PC-9 (cell line): ENCODE measurements at regions not wholly inside any gene's neighbourhood (a gene's known extent, or its start where the extent isn't known, plus 50 kb on each side); places are given as distances from the start of the nearest gene placed in this dataset.

Experiments
- BruUV-seq: library from RNA; stranded (reverse); fragments of 400-500 nt; replicated peaks from 2 replicates; lab custom pipeline; 2021; lab: Mats Ljungman, UMichigan
- CTCF ChIA-PET: fragments of 300-600 bp; sonication (Branson Sonifier 250); formaldehyde crosslinking; loops from one replicate; lab custom pipeline; 2022; ENCODE audit warnings: antibody characterized with exemption; lab: Charles Lee
- POLR2A ChIA-PET: fragments of 300-600 bp; sonication (Branson Sonifier 250); formaldehyde crosslinking; loops from one replicate; lab custom pipeline; 2022; ENCODE audit warnings: antibody characterized with exemption; ENCODE audit not compliant: unreplicated experiment; lab: Charles Lee
- DNase-seq, 2 experiments: peaks; one replicate each; pipeline versions ENCODE4 v3.0.0 to v3.0.0-alpha.2; 2015 to 2022; ENCODE audit warnings: mixed read lengths in 1 of 2
- H2AFZ ChIP-seq: fragments of 200-600 bp; sonication (generic); 2 replicates; pipeline ENCODE4 v1.8.1; 2017; ENCODE audit warnings: antibody characterized with exemption
- H3F3A ChIP-seq: fragments of 200-600 bp; sonication (generic); 2 replicates; pipeline ENCODE4 v1.8.1; 2017; ENCODE audit warnings: antibody characterized with exemption, mild to moderate bottlenecking, low read depth; ENCODE audit not compliant: insufficient read depth
- H3K27ac ChIP-seq: fragments of 200-600 bp; sonication (generic); 2 replicates; pipeline ENCODE4 v1.6.1; 2016; ENCODE audit warnings: mixed run types
- H3K27me3 ChIP-seq: fragments of 200-600 bp; sonication (generic); 2 replicates; pipeline ENCODE4 v1.6.1; 2016; ENCODE audit warnings: low read depth, mixed run types; ENCODE audit not compliant: insufficient read depth
- H3K36me3 ChIP-seq: fragments of 200-600 bp; sonication (generic); 2 replicates; pipeline ENCODE4 v1.6.1; 2016; ENCODE audit warnings: low read depth, mixed run types
- H3K4me1 ChIP-seq: fragments of 200-600 bp; sonication (generic); replicated peaks from 2 replicates; pipeline ENCODE4 v1.6.1; 2016; ENCODE audit warnings: mixed run types; ENCODE audit not compliant: insufficient read depth
- H3K4me2 ChIP-seq: fragments of 200-600 bp; sonication (generic); 2 replicates; pipeline ENCODE4 v1.6.1; 2017; ENCODE audit warnings: mixed run types
- H3K4me3 ChIP-seq: fragments of 200-600 bp; sonication (generic); 2 replicates; pipeline ENCODE4 v1.6.1; 2016; ENCODE audit warnings: mixed run types
- H3K79me2 ChIP-seq: fragments of 200-600 bp; sonication (generic); 2 replicates; pipeline ENCODE4 v1.6.1; 2017; ENCODE audit warnings: low read depth, mixed run types
- H3K9me2 ChIP-seq: fragments of 200-600 bp; sonication (generic); 2 replicates; pipeline ENCODE4 v1.8.1; 2017; ENCODE audit warnings: mild to moderate bottlenecking; ENCODE audit not compliant: insufficient read depth
- H3K9me3 ChIP-seq: fragments of 200-600 bp; sonication (generic); 2 replicates; pipeline ENCODE4 v1.8.1; 2016; ENCODE audit warnings: low read depth; ENCODE audit not compliant: insufficient read depth
- H4K20me1 ChIP-seq: fragments of 200-600 bp; sonication (generic); 2 replicates; pipeline ENCODE4 v1.8.1; 2017; ENCODE audit not compliant: insufficient read depth
- CTCF ChIP-seq: fragments of 200-600 bp; sonication (generic); conservative IDR thresholded peaks from 2 replicates; pipeline ENCODE4 v1.6.1; 2017; ENCODE audit warnings: mixed run types, antibody characterized with exemption, mild to moderate bottlenecking, moderate library complexity
- EZH2 ChIP-seq: fragments of 200-600 bp; sonication (generic); IDR thresholded peaks from 2 replicates; pipeline ENCODE4 v1.8.0; 2017; ENCODE audit warnings: antibody characterized with exemption, low read depth
- intact Hi-C: fragments of 100-400 bp; cut with micrococcal nuclease; formaldehyde crosslinking; loops from one replicate; pipeline ENCODE4 v1.10.0; 2022; ENCODE audit not compliant: unreplicated experiment

DNA sequence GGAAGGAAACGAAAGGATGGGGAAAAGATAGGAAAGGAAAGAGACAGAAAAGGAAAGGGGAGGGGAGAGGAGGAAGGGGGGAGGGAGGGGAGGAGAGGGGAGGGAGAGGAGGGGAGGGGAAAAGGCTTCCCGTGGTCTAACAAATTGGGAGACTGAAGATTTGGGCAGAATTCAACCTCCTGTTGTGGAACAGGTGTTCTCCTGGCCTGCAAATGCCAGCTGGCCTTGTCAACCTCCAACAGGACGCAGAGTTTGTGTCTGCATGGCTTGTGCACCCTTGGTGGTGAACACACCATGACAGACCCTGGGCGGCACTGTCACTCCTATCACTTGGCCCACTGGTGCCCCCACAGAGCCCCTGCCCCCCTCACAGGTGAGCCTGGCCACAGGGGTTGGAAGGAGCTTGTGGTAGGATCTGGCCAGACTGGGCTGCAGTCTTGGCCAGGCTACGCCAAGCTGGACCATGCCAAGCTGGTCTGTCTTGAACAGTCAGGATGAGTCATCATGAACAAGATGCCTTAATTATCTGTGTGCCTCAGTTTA is 321.6 kb downstream of the BCL11B start:
- Histone ChIP-seq H3K27me3 (peaks cover 19% of the 10 kb centered on the region), H3K27ac (no peak overlapping the region), H3K4me1 (no peaks in the 10 kb centered on the region), H3K9me2 (no peaks in the 10 kb centered on the region), H3K36me3 (no peaks in the 10 kb centered on the region), H2AFZ (no peak overlapping the region), H3K4me2 (no peak overlapping the region), H3K4me3 (no peak overlapping the region), H3K9me3 (no peaks in the 10 kb centered on the region), H4K20me1 (no peaks in the 10 kb centered on the region), H3F3A (no peaks in the 10 kb centered on the region), H3K79me2 (no peaks in the 10 kb centered on the region)
- intact Hi-C loops = no loop called here
- DNase-seq = no peak
- ChIA-PET CTCF (no interaction called here), POLR2A (no interaction called here)
- BruUV-seq = no TSS peak
- TF ChIP-seq CTCF (no peak), EZH2 (no peak)

- Histone ChIP-seq H2AFZ (no peak overlapping the region), H3K9me2 (no peaks in the 10 kb centered on the region), H3K27me3 (peaks cover 18% of the 10 kb centered on the region), H3K4me1 (no peaks in the 10 kb centered on the region), H3F3A (no peaks in the 10 kb centered on the region), H3K36me3 (no peaks in the 10 kb centered on the region), H3K79me2 (no peaks in the 10 kb centered on the region), H3K27ac (no peak overlapping the region), H3K9me3 (no peaks in the 10 kb centered on the region), H3K4me3 (no peak overlapping the region), H3K4me2 (no peak overlapping the region), H4K20me1 (no peaks in the 10 kb centered on the region)
- intact Hi-C loops = no loop called here
- TF ChIP-seq EZH2 = no peak
- no peak for TF ChIP-seq CTCF
- BruUV-seq = no TSS peak
- no peak for DNase-seq
- ChIA-PET POLR2A (no interaction called here), CTCF (no interaction called here)
These were observed 321.0 kb downstream of the BCL11B start for GRCh38 chr14:98951031-98951430.

DNA sequence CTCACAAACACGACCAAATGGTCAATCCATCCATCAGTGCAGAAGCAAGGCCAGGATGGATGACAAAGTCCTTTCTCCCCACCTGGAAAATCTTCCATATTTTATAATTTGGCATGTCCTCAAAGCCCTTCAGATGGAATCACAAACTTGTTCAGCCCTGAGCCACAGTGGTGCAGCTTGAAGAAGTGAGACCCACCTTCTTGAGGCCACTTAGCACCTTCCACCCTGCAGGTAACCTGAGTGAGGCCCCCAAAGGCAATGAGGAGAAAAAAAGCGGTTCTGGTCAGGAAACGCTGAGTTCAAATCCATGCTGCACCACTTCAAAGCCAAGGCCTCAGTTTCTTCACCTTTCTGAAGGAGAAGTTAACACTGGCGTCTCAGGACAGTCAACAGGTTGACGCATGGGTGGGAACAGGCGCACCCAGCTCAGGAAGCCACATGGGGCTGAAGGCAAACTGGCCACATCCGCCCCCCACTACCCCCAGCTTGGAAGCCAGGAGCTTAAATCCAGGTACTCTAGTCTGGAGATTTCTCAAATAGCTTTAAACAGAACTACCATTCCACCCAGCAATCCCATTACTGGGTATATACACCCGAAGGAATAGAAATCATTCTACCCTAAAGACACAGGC is 320.4 kb downstream of the BCL11B start:
- Histone ChIP-seq H3K9me2 (no peaks in the 10 kb centered on the region), H3K4me1 (no peaks in the 10 kb centered on the region), H3K27ac (no peak overlapping the region), H3K4me2 (no peak overlapping the region), H3K36me3 (no peaks in the 10 kb centered on the region), H3K79me2 (no peaks in the 10 kb centered on the region), H3F3A (no peaks in the 10 kb centered on the region), H2AFZ (no peak overlapping the region), H3K9me3 (no peaks in the 10 kb centered on the region), H3K4me3 (no peak overlapping the region), H4K20me1 (no peaks in the 10 kb centered on the region), H3K27me3 (peaks cover 18% of the 10 kb centered on the region)
- no peak for DNase-seq
- POLR2A ChIA-PET = no interaction called here
- TF ChIP-seq CTCF (no peak), EZH2 (no peak)
- intact Hi-C loops = no loop called here
- BruUV-seq = no TSS peak
- CTCF ChIA-PET = no interaction called here
